CD14-positive monocyte (primary cell): ENCODE measurements at regions not wholly inside any gene's neighbourhood (a gene's known extent, or its start where the extent isn't known, plus 50 kb on each side); places are given as distances from the start of the nearest gene placed in this dataset.

ENCODE experiments used
- DNase-seq, 3 donors: peaks; one replicate each; pipeline ENCODE4 v3.0.0-alpha.2; 2011 to 2022
- H2AFZ ChIP-seq: 2 replicates; pipeline ENCODE4 v1.6.0; 2012; ENCODE audit warnings: mild to moderate bottlenecking, low read depth, low read length, inconsistent platforms; ENCODE audit not compliant: insufficient read depth, poor library complexity, severe bottlenecking
- H3K27ac ChIP-seq, 2 donors: 1 replicate in 1 of 2; 2 replicates in 1 of 2; pipeline ENCODE4 v1.5.1; 2012 to 2013; ENCODE audit warnings: low read length in 2 of 2, control low read depth in 1 of 2, inconsistent platforms in 1 of 2, low read depth in 1 of 2, mild to moderate bottlenecking in 1 of 2
- H3K27me3 ChIP-seq, 2 donors: one replicate each; pipeline versions ENCODE4 v1.6.0 to v1.6.1; 2011 to 2013; ENCODE audit warnings: low read length in 2 of 2; ENCODE audit not compliant: control insufficient read depth in 2 of 2, insufficient read depth in 2 of 2
- H3K36me3 ChIP-seq, 2 donors: replicated peaks in 1 of 2; 1 replicate in 1 of 2; 2 replicates in 1 of 2; pipeline versions ENCODE4 v1.5.1 to v1.6.1; 2012 to 2013; ENCODE audit warnings: low read length in 2 of 2, control low read depth in 1 of 2, inconsistent platforms in 1 of 2, mild to moderate bottlenecking in 1 of 2; ENCODE audit not compliant: insufficient read depth in 2 of 2, control insufficient read depth in 1 of 2
- H3K4me1 ChIP-seq, 2 donors: 1 replicate in 1 of 2; 2 replicates in 1 of 2; pipeline versions ENCODE4 v1.5.1 to v1.6.1; 2012 to 2013; ENCODE audit warnings: low read length in 2 of 2, control low read depth in 1 of 2, inconsistent platforms in 1 of 2, mild to moderate bottlenecking in 1 of 2, moderate library complexity in 1 of 2; ENCODE audit not compliant: insufficient read depth in 2 of 2, control insufficient read depth in 1 of 2
- H3K4me2 ChIP-seq: replicated peaks from 2 replicates; pipeline ENCODE3; 2012; ENCODE audit warnings: low read length, moderate library complexity, mild to moderate bottlenecking; ENCODE audit not compliant: poor library complexity, severe bottlenecking; ENCODE audit errors: extremely low read depth
- H3K4me3 ChIP-seq, 3 experiments: fragments of 200-600 bp in 1 of 3; sonication (generic) in 1 of 3; replicated peaks in 1 of 3; 1 replicate in 2 of 3; 2 replicates in 1 of 3; pipeline ENCODE4 v1.5.1; 2011 to 2013; ENCODE audit warnings: low read length in 3 of 3, mild to moderate bottlenecking in 3 of 3, control low read depth in 2 of 3, low read depth in 2 of 3, inconsistent platforms in 1 of 3, moderate library complexity in 1 of 3
- H3K79me2 ChIP-seq: 2 replicates; pipeline ENCODE4 v1.6.0; 2012; ENCODE audit warnings: mild to moderate bottlenecking, control low read depth, inconsistent platforms, low read length, moderate library complexity; ENCODE audit not compliant: insufficient read depth
- H3K9ac ChIP-seq: 2 replicates; pipeline ENCODE4 v1.6.0; 2017; ENCODE audit warnings: low read length, mild to moderate bottlenecking; ENCODE audit not compliant: insufficient read depth, poor library complexity, severe bottlenecking
- H3K9me3 ChIP-seq, 2 donors: replicated peaks in 1 of 2; 1 replicate in 1 of 2; 2 replicates in 1 of 2; pipeline versions ENCODE4 v1.5.1 to v1.6.1; 2012 to 2013; ENCODE audit warnings: low read length in 2 of 2, control low read depth in 1 of 2; ENCODE audit not compliant: control insufficient read depth in 1 of 2, insufficient read depth in 1 of 2
- H4K20me1 ChIP-seq: 2 replicates; pipeline ENCODE4 v1.6.0; 2012; ENCODE audit warnings: mild to moderate bottlenecking, low read length, control low read depth, moderate library complexity; ENCODE audit not compliant: insufficient read depth
- H3K27ac Mint-ChIP-seq, 7 donors: one replicate each; pipeline ENCODE4 v1.8.0; 2020; ENCODE audit warnings: mild to moderate bottlenecking in 7 of 7, mixed read lengths in 7 of 7, moderate library complexity in 6 of 7, inconsistent platforms in 2 of 7
- H3K27me3 Mint-ChIP-seq, 3 donors: one replicate each; pipeline ENCODE4 v1.8.0; 2021 to 2022; ENCODE audit warnings: low read depth in 3 of 3, mild to moderate bottlenecking in 3 of 3, mixed read lengths in 3 of 3, moderate library complexity in 3 of 3, inconsistent platforms in 1 of 3
- H3K36me3 Mint-ChIP-seq, 2 donors: one replicate each; pipeline ENCODE4 v1.8.0; 2020; ENCODE audit warnings: mixed read lengths in 2 of 2, inconsistent platforms in 1 of 2, mild to moderate bottlenecking in 1 of 2
- H3K4me1 Mint-ChIP-seq: one replicate; pipeline ENCODE4 v1.8.0; 2020; ENCODE audit warnings: mild to moderate bottlenecking, mixed read lengths
- H3K4me3 Mint-ChIP-seq, 2 donors: one replicate each; pipeline ENCODE4 v1.8.0; 2020; ENCODE audit warnings: mild to moderate bottlenecking in 2 of 2, mixed read lengths in 2 of 2, moderate library complexity in 1 of 2
- H3K9me3 Mint-ChIP-seq, 7 donors: one replicate each; pipeline ENCODE4 v1.8.0; 2020 to 2022; ENCODE audit warnings: mixed read lengths in 7 of 7, mild to moderate bottlenecking in 6 of 7, moderate library complexity in 6 of 7, inconsistent platforms in 2 of 7
- WGBS: methylation state at CpG from one replicate; pipeline ENCODE4 v1.1.5; 2013; ENCODE audit warnings: missing lambda C conversion rate; ENCODE audit not compliant: insufficient coverage; 5-methylcytosine and 5-hydroxymethylcytosine counted together
- intact Hi-C, 2 donors: fragments of 100-400 bp; cut with micrococcal nuclease; formaldehyde crosslinking; loops; one replicate each; pipeline versions ENCODE4 v1.15.0 to v1.15.1; 2023
- TF ChIP-seq, protein P1 (sequence below): fragments of 200-600 bp; IDR thresholded peaks from one replicate; pipeline ENCODE4 v1.8.0; 2022; ENCODE audit warnings: antibody characterized with exemption, mild to moderate bottlenecking

DNA sequence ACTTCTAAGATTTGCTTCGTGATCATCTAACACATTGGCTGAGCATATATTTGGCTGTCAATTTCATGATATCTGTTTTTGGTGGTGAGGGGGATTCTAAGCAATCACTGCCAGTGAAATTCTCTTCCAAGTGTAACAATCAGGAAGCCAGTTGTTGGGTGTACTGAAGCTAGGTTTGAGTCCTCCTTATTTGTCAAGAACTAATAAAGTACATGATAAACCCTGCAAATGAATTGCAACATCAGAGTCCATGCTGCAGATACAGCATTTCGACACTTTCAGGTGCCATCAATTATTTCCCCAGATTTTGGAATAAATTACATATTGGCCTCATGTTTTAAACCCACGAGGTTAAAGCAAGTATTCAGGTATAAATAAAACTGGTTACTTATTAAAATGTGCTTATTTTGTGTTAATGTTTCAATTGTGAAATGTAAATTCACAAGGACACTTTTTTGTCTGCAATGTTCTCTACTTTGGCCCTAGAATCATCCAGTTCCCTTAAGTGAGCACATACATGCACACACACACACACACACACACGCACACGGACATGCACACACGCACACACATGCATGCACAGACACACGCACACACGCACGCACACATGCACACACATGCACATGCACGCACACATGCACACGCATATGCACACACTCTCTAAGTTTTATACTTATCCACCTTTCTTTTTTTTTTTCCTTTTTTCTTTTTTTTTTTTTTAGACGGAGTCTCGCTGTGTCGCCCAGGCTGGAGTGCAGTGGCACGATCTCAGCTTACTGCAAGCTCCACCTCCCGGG, 510.2 kb upstream of the KLF6 start:
- Mint-ChIP-seq H3K36me3 (no peaks in the 10 kb centered on the region), H3K27me3 (peaks cover 0 to 2% (median 0%) of the 10 kb centered on the region in 3 donors), H3K9me3 (peaks cover 0 to 2% (median 0%) of the 10 kb centered on the region in 7 donors)

DNA sequence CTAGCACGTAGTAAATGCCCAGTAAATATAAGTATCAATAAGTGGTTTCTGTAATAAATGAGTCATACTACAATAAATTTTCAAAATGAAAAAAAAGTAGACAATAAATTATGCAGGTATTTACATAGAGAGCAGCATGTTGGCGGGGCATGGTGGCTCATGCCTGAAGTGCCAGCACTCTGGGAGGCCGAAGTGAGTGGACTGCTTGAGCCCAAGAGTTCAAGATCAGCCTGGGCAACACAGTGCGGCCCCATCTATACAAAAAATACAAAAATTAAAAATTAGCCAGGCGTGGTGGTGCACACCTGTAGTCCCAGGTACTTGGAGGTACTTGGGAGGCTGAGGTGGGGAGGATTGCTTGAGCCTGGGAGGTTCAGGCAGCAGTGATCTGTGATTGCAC, 509.3 kb upstream of the KLF6 start:
- TF ChIP-seq, protein P1, sequence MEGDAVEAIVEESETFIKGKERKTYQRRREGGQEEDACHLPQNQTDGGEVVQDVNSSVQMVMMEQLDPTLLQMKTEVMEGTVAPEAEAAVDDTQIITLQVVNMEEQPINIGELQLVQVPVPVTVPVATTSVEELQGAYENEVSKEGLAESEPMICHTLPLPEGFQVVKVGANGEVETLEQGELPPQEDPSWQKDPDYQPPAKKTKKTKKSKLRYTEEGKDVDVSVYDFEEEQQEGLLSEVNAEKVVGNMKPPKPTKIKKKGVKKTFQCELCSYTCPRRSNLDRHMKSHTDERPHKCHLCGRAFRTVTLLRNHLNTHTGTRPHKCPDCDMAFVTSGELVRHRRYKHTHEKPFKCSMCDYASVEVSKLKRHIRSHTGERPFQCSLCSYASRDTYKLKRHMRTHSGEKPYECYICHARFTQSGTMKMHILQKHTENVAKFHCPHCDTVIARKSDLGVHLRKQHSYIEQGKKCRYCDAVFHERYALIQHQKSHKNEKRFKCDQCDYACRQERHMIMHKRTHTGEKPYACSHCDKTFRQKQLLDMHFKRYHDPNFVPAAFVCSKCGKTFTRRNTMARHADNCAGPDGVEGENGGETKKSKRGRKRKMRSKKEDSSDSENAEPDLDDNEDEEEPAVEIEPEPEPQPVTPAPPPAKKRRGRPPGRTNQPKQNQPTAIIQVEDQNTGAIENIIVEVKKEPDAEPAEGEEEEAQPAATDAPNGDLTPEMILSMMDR: no peak
- intact Hi-C loops: no loop called here

More for the DNA sequence above, 510.2 kb upstream of the KLF6 start:
- intact Hi-C loops: no loop called here
- 94% methylated on average over 8 of the region's 16 CpGs for WGBS
- Histone ChIP-seq H3K4me1 (no peaks in the 10 kb centered on the region), H3K4me3 (no peak overlapping the region), H4K20me1 (no peaks in the 10 kb centered on the region), H3K36me3 (no peaks in the 10 kb centered on the region), H3K9ac (no peak overlapping the region), H2AFZ (no peak overlapping the region), H3K79me2 (no peaks in the 10 kb centered on the region), H3K27me3 (no peaks in the 10 kb centered on the region), H3K9me3 (no peaks in the 10 kb centered on the region), H3K27ac (no peak overlapping the region), H3K4me2 (no peak overlapping the region)
- no peak for DNase-seq
- Mint-ChIP-seq H3K27ac (no peak overlapping the region), H3K4me3 (no peak overlapping the region), H3K4me1 (no peaks in the 10 kb centered on the region)
- TF ChIP-seq, protein P1: no peak

More for the DNA sequence above, 509.3 kb upstream of the KLF6 start:
- H3K27ac ChIP-seq: no peak overlapping the region
- no peaks in the 10 kb centered on the region for H4K20me1 ChIP-seq
- Mint-ChIP-seq H3K36me3 (no peaks in the 10 kb centered on the region), H3K27ac (no peak overlapping the region), H3K4me1 (no peaks in the 10 kb centered on the region), H3K27me3 (peaks cover 0 to 2% (median 0%) of the 10 kb centered on the region in 3 donors), H3K9me3 (peaks cover 0 to 2% (median 0%) of the 10 kb centered on the region in 7 donors), H3K4me3 (no peak overlapping the region)
- H3K9me3 ChIP-seq: no peaks in the 10 kb centered on the region
- no peak overlapping the region for H3K4me2 ChIP-seq
- no peak overlapping the region for H2AFZ ChIP-seq
- no peaks in the 10 kb centered on the region for H3K4me1 ChIP-seq
- H3K9ac ChIP-seq: no peak overlapping the region
- H3K36me3 ChIP-seq: no peaks in the 10 kb centered on the region
- no peaks in the 10 kb centered on the region for H3K27me3 ChIP-seq
- H3K4me3 ChIP-seq: no peak overlapping the region
- 92% methylated on average over 2 of the region's 5 CpGs for WGBS
- DNase-seq: no peak
- no peaks in the 10 kb centered on the region for H3K79me2 ChIP-seq
